ENCODE measurements at regions not wholly inside any gene's neighbourhood (a gene's known extent, or its start where the extent isn't known, plus 50 kb on each side); places are given as distances from the start of the nearest gene placed in this dataset.
"Not testable (repeated sequence)": the region's sequence is repeated elsewhere in the genome, so short reads cannot be mapped to it uniquely, and the experiment has no call there.

DNA sequence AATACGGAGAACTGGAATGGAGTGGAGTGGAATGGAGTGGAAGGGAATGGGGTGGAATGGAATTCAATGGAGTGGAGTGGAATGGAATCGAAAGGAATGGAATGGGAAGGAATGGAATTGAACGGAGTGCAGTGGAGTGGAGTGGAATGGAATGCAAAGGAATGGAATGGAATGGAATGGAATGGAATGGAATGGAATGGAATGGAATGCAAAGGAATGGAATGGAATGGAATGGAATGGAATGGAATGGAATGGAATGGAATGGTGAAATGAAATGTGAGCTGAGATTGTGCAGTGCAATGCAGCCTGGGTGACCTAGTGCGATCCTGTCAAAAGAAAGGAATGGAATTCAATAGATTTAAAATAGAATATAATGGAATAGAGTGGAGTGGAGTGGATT is 357.3 kb upstream of the WSB1 start:
- TF ChIP-seq, protein P1, sequence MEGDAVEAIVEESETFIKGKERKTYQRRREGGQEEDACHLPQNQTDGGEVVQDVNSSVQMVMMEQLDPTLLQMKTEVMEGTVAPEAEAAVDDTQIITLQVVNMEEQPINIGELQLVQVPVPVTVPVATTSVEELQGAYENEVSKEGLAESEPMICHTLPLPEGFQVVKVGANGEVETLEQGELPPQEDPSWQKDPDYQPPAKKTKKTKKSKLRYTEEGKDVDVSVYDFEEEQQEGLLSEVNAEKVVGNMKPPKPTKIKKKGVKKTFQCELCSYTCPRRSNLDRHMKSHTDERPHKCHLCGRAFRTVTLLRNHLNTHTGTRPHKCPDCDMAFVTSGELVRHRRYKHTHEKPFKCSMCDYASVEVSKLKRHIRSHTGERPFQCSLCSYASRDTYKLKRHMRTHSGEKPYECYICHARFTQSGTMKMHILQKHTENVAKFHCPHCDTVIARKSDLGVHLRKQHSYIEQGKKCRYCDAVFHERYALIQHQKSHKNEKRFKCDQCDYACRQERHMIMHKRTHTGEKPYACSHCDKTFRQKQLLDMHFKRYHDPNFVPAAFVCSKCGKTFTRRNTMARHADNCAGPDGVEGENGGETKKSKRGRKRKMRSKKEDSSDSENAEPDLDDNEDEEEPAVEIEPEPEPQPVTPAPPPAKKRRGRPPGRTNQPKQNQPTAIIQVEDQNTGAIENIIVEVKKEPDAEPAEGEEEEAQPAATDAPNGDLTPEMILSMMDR (conservative IDR thresholded peaks at IDR 0.05): not testable (repeated sequence)
- TF ChIP-seq ZFX (IDR thresholded peaks at IDR 0.05): not testable (repeated sequence)

Measured in C4-2B (cell line).